Medulla oblongata (tissue), 1 donor: ENCODE measurements at regions not wholly inside any gene's neighbourhood (a gene's known extent, or its start where the extent isn't known, plus 50 kb on each side); places are given as distances from the start of the nearest gene placed in this dataset.

Experiments
- DNase-seq: peaks from one replicate; pipeline ENCODE4 v3.0.0-alpha.2; 2015; ENCODE audit errors: extremely low spot score

- DNase-seq: no peak
These were observed 192.1 kb downstream of the ADAMTS15 start for GRCh38 chr11:130640526-130640925.

- no peak for DNase-seq
These were observed 193.4 kb downstream of the ADAMTS15 start for GRCh38 chr11:130641876-130642275.

- no peak for DNase-seq
These were observed 194.5 kb downstream of the ADAMTS15 start for GRCh38 chr11:130642994-130643393.

- DNase-seq: no peak
These were observed 195.7 kb downstream of the ADAMTS15 start for GRCh38 chr11:130644187-130644586.

- no peak for DNase-seq
These were observed 196.9 kb downstream of the ADAMTS15 start for GRCh38 chr11:130645164-130645842.

GRCh38 chr11:130645843-130646197, 197.4 kb downstream of the ADAMTS15 start:
- no peak for DNase-seq

- no peak for DNase-seq
These were observed 198.4 kb downstream of the ADAMTS15 start for GRCh38 chr11:130646881-130647280.

- DNase-seq: no peak
These were observed 198.9 kb downstream of the ADAMTS15 start for GRCh38 chr11:130647371-130647770.

- DNase-seq: no peak
These were observed 201.4 kb downstream of the ADAMTS15 start for GRCh38 chr11:130649801-130650200.

- DNase-seq: no peak
These were observed 202.1 kb downstream of the ADAMTS15 start for GRCh38 chr11:130650456-130651030.

- DNase-seq: no peak
These were observed 202.8 kb downstream of the ADAMTS15 start for GRCh38 chr11:130651066-130651855.

- DNase-seq: no peak
These were observed 204.4 kb downstream of the ADAMTS15 start for GRCh38 chr11:130652671-130653335.

GRCh38 chr11:130653838-130654636, 205.6 kb downstream of the ADAMTS15 start:
- peak; percentile 54 for DNase-seq

- DNase-seq: no peak
These were observed 206.9 kb downstream of the ADAMTS15 start for GRCh38 chr11:130655300-130655699.

- DNase-seq: peak; percentile 43
These were observed 218.4 kb downstream of the ADAMTS15 start for GRCh38 chr11:130666781-130667251.

- DNase-seq: no peak
These were observed 220.3 kb downstream of the ADAMTS15 start for GRCh38 chr11:130668751-130669150.

GRCh38 chr11:130670200-130670599, 221.8 kb downstream of the ADAMTS15 start:
- DNase-seq: no peak

- DNase-seq: no peak
These were observed 223.6 kb downstream of the ADAMTS15 start for GRCh38 chr11:130671801-130672700.

GRCh38 chr11:130672911-130673310, 224.5 kb downstream of the ADAMTS15 start:
- no peak for DNase-seq

GRCh38 chr11:130673698-130674097, 225.3 kb downstream of the ADAMTS15 start:
- no peak for DNase-seq
